AG04449 (cell line): ENCODE measurements at regions not wholly inside any gene's neighbourhood (a gene's known extent, or its start where the extent isn't known, plus 50 kb on each side); places are given as distances from the start of the nearest gene placed in this dataset.

Source experiments
- CTCF ChIA-PET: fragments of 350-600 bp; formaldehyde crosslinking; extraction: SDS; loops from one replicate; lab custom pipeline; 2021; ENCODE audit warnings: antibody characterized with exemption; lab: Yijun Ruan, JAX
- POLR2A ChIA-PET: fragments of 400-600, 350-600 bp; formaldehyde crosslinking; extraction: SDS; loops from one replicate; lab custom pipeline; 2020; ENCODE audit warnings: antibody characterized with exemption, inconsistent platforms; lab: Yijun Ruan, JAX
- DNase-seq: peaks from one replicate; pipeline ENCODE4 v3.0.0-alpha.2; 2010; ENCODE audit warnings: low read depth, low spot score
- H3K4me3 ChIP-seq: 2 replicates; pipeline ENCODE4 v1.5.1; 2011; ENCODE audit warnings: low read depth, mild to moderate bottlenecking, control low read depth, low read length
- CTCF ChIP-seq: IDR thresholded peaks from one replicate; pipeline ENCODE4 v1.5.1; 2011; ENCODE audit warnings: mild to moderate bottlenecking, moderate library complexity, low read length, control low read depth, inconsistent platforms; ENCODE audit not compliant: insufficient read depth; ENCODE audit errors: missing control alignments

GRCh38 chr3:189094539-189094938 lies 77.2 kb upstream of the TPRG1 start:
- CTCF ChIA-PET, result no interaction called here

GRCh38 chr3:189096092-189096491 lies 75.7 kb upstream of the TPRG1 start:
- ChIA-PET POLR2A (no interaction called here), CTCF (no interaction called here)
- DNase-seq, result no peak
- H3K4me3 ChIP-seq, result no peak overlapping the region
- no peak for TF ChIP-seq CTCF

More at GRCh38 chr3:189094539-189094938, 77.2 kb upstream of the TPRG1 start:
- no peak overlapping the region for H3K4me3 ChIP-seq
- DNase-seq, result no peak
- TF ChIP-seq CTCF, result no peak
- POLR2A ChIA-PET, result no interaction called here

- no peak overlapping the region for H3K4me3 ChIP-seq
- POLR2A ChIA-PET, result no interaction called here
- CTCF ChIA-PET, result no interaction called here
- no peak for TF ChIP-seq CTCF
- no peak for DNase-seq
These were observed 72.7 kb upstream of the TPRG1 start for GRCh38 chr3:189099031-189099471.

GRCh38 chr3:189099505-189100290 lies 72.1 kb upstream of the TPRG1 start:
- TF ChIP-seq CTCF, result no peak
- ChIA-PET POLR2A (no interaction called here), CTCF (no interaction called here)
- DNase-seq, result no peak
- H3K4me3 ChIP-seq, result no peak overlapping the region

GRCh38 chr3:189100866-189101265 lies 70.9 kb upstream of the TPRG1 start:
- CTCF ChIA-PET, result no interaction called here
- H3K4me3 ChIP-seq, result no peak overlapping the region
- no peak for DNase-seq
- POLR2A ChIA-PET, result no interaction called here
- no peak for TF ChIP-seq CTCF

GRCh38 chr3:189101594-189101993 lies 70.2 kb upstream of the TPRG1 start:
- CTCF ChIA-PET, result no interaction called here
- POLR2A ChIA-PET, result no interaction called here
- no peak for DNase-seq
- no peak overlapping the region for H3K4me3 ChIP-seq
- TF ChIP-seq CTCF, result no peak
